Mucosa of gallbladder (tissue), 1 donor: ENCODE measurements at regions not wholly inside any gene's neighbourhood (a gene's known extent, or its start where the extent isn't known, plus 50 kb on each side); places are given as distances from the start of the nearest gene placed in this dataset.

ENCODE experiments used
- DNase-seq: peaks from one replicate; pipeline ENCODE4 v3.0.0-alpha.2; 2020; ENCODE audit warnings: low spot score
- donor health status: DM: no; HTN: no; CAD: no.

- no peak for DNase-seq
Measured at GRCh38 chr1:83581747-83582146, 417.2 kb downstream of the TTLL7 start.

- DNase-seq = no peak
Measured at GRCh38 chr1:83574791-83575190, 424.1 kb downstream of the TTLL7 start.

GRCh38 chr1:83573776-83574175 is 425.2 kb downstream of the TTLL7 start:
- no peak for DNase-seq

- no peak for DNase-seq
Measured at GRCh38 chr1:83571536-83571935, 427.4 kb downstream of the TTLL7 start.

DNA sequence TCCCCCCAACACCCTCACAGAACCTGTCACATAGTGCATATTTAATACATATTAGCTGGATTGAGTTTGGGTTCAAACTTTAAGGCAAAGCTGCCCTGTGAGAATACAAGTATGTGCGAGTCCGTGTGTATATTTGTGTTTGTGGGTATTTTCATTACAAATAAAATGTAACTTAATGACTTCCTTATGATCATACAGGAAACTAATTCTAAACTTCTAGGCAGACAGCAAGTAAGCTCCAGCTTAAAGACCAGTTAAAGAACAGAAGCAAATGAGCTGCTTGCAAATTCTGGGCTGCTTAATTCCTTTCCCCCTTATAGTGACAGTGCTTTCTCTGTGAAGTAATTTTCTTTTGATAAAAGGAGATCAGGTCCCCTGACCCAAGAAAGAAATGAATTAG is 437.6 kb downstream of the TTLL7 start:
- no peak for DNase-seq

- DNase-seq = no peak
Measured at GRCh38 chr1:83559129-83559840, 439.6 kb downstream of the TTLL7 start.

DNA sequence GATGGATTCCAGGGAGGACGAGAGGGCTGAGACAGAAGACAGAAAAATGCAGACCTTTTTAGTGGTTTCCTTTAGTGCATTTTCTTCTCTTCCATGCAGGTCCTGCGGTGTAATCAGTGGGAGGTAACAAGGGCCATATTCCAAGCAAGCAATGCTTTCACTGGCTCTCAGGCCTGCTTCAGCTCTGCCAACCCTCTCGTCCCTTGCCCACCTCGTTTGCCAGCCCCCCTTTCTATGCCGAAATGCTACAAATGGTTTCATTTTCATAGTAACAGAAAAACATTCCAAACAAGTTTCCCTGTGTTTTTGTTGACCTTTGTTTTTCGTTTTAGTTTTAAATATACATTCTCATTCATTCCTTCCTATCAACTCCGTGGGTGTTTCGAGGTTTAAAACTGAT is 443.1 kb downstream of the TTLL7 start:
- DNase-seq = no peak

DNA sequence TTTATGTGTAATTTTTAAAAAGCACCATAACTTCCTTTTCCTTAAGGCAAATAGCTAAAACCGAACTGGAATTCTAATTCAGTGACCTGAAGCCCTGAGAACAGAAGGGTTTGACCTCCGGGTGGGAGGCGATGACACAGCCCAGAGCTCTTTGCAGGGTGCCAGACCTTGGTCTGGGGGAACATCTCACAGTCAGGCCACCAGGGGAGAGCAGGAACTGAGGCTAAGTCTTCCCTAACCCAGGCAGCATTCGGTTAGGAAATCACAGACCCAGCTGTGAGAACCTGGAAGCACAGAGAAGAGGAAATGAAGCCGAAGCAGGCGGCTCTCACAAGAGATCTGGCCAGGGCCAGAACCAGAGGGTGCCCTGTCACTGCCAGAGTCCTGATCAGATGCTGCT is 444.8 kb downstream of the TTLL7 start:
- no peak for DNase-seq

DNA sequence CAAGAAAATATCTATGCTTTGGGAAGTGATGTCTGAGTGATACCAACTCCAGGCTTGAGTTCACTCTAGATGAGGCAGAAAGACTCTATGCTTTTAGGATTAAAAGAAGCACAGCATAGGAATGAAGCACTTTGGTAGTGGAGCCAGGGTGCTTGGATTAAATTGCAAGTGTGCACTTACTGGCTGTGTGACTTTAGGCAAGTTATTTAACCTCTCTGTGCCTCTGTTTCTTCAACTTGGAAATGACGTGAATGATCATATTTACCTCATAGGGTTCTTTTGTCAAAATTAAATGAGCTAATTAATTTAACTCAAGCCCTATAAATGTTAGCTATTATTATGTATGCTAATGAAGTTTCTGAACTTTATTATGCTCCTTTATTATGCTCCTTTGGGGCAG is 446.1 kb downstream of the TTLL7 start:
- no peak for DNase-seq

DNA sequence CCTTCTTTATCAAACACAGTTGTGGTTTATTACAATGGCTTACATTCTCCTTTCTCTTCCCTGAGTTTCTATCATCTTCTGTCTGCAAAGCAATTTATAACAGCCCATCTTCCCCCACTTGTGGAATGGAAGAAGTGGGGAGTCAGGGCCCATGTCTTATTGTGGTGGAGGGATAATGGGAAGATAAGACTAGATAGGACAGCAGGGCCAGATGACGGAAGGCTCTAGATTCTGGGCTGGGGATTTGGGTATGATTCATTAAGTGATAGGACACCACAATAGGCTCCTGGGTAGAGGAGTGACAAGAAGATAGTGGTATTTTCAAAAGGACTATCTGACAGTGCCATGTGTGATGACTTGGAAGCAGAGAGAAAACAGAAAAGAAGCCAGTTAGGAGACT is 450.6 kb downstream of the TTLL7 start:
- no peak for DNase-seq

GRCh38 chr1:83547901-83548300 is 451.0 kb downstream of the TTLL7 start:
- no peak for DNase-seq

DNA sequence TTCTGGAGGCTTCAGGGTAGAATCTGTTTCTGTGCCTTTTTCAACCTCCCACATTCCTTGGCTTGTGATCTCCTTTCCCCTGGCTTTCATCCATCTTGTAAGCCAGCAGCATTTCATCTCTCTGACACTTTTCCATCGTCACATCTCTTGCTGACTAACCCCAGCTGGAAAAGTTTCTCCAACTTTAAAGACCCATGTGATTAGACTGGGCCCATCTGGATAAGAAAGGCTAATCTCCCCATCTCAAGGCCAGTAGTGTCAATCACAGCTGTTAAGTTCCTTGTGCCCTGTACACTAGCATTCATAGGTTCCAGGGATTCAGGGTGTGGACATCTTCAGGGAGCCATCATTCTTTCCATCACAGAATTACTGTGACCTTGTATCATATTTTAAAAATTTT is 452.1 kb downstream of the TTLL7 start:
- DNase-seq = no peak

DNA sequence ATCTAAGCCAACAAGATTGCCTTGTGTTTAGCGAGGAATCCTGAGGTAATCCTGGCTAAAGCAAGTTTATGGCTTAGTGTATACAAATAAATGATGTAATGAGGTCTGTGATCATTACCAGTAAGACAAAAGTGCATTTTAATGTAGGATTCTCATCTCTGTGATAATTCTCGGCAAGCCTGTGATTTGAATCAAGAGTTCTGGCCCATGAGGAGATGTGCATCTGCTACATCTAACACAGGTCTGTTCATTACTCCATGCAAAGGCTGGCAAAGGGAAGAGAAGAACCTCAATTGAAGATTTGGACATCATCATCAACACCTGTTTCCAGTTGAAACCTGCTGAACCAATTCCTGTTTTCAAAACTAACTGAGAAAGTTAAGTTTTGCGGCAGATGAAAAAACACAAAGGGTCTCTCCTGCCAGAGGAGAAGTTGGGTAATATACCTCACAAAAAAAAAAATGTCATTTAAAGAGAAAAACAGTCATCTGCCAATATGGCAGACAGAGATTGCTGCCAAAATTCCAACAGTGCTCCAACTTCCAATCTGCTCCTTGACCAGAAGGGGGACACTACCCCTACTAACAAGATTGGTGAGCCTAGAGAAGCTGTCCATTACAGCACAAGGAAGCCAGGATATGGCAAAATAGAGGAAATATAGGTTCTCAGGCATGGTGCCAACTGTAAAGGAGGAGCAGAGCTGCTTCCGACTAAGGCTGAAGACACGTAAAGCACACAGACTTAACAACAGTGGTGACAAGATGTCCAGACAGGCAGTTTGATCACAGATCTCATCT is 453.7 kb downstream of the TTLL7 start:
- no peak for DNase-seq

DNA sequence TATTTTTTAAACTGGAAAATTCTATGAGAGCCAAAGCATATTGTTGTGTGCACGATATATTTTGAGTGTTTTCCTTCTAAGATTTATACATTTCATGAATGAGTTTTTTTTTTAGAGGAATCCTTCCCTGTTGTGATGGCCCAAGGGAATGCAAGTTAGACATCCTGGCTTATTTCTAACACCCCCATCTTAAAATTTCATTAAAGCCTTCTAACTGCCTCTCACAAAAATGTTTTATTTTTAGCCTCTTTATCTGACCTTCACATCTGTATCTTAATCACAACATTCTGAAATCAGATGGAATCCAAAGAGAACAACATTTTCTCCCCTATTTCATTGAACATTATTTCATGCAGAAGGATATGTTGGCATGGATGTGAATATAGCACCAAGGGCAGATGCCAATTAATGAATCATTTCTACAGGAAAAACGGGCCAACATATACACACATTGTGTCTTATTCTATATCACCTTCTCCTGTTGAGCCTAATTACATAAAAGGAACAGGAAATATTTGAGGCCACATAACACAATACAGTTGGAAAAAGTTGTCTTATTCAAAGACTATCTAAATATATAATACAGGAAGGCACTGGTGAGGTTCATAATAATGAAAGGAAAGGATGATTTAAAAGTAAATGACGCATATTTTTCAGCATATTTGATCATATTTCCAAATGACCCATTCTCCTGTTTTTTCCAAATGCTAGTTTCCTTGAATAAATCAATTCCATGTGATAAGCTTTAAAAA is 455.5 kb downstream of the TTLL7 start:
- DNase-seq = no peak

DNA sequence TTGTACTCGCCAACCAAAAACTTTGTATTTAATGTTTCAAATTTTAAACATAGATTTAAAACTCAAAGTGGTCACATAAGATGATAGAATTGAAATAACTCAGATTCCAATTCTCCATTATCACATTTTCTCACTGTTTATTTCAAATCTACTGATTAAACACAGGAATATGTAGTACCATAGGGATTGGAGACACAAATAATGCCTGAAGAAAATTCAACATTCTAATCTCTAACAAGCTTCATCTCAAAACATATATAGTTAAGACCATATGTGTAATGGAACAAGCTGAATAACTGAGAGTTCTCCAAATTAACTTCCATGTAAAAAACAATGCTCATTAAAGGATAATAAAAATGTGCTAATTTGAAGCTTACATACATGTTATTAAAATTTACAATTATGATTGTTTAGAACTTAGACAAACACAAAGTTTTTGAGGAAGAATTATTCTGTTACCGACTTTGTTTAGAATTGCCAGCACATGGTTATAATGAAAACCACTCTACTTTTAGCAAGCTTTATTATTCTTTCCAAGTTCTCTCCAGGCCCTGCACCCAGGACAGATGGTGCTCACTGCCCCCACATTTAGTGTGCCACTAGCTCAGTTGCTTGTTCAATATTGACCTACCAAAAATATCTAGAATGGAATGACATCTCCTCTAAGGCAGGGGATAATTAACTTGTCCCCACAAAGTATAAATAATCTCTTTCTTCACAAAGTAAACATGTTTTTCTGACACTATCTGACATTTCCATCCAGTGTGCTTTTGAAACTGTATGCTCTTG is 467.2 kb downstream of the TTLL7 start:
- no peak for DNase-seq

DNA sequence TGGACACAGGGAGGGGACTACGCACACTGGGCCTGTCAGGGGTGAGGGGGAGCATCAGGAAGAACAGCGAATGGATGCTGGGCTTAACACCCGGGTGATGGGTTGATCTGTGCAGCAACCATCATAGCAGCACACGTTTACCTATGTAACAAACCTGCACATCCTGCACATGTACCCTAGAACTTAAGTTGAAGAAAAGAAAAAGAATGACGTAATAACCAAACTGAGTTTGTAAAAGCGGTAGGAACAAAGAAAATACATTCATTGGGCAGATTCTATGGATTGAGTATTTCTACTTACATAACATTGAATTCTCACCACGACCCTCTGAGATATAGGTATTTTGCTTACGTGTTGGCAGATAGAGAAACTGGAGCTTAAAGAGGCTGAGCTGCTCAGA is 468.4 kb downstream of the TTLL7 start:
- no peak for DNase-seq

DNA sequence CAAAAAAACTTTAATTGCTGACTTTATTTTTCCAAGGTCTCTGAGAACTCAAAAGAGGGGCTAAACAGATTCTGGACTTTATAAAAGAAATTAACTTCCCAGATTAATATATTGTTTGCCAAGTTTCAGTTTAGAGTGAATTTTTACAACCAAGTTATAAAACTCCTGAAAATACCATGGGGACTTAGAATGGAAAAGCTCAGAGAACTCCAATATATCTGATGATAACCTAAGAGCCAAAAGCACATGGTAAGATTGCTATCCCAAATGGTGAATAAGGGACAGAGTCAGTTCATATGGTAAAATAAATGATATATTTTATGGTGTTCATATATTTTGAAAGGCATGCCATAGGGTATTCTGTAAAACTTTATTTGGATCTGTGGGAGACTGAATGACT is 470.9 kb downstream of the TTLL7 start:
- DNase-seq = no peak

- no peak for DNase-seq
Measured at GRCh38 chr1:83520797-83521196, 478.1 kb downstream of the TTLL7 start.

DNA sequence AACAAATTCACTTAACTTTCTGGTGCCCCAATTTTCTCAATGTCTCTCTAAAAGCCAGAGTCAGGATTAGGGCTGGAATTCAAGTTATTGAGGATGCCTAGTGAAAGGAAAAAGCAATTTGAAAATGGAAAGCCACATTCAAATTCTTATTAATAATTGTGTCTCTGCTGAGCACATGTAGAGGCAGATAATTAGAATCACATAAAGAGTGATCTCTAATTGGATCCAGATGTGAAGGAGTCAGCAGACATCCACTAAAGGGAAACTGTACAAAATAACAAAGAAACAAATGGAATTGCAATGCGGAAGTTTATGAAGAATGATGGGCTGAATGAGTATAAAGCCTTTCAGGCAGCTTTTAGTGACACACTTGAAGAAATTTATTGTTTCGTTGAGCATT is 482.6 kb downstream of the TTLL7 start:
- no peak for DNase-seq

DNA sequence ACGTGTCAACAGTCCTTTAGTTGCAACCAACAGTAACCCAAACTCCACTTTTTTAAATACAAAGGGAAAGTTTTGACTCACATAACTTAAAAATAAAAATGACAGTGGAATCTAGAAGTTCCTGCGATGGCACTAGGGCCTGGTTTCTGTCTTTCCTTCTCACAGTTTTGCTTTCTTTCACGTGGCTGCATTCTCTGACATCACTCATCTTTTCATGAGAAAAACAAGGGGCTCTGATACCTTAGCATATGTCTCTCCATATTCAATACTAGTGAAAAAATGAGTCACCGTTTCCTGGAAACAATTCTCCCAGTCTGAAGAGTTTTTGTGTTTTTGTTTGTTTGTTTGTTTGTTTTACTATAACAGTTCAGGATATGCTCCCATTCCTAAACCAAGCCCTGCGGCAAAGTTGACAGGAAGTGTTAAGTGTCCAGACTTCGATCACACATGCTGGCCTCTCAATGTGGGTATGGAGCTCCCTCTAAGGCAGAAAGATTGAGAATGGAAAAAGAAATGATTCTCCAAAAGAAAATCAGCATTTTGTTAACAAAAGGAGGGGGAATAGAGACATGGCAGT is 483.3 kb downstream of the TTLL7 start:
- no peak for DNase-seq

DNA sequence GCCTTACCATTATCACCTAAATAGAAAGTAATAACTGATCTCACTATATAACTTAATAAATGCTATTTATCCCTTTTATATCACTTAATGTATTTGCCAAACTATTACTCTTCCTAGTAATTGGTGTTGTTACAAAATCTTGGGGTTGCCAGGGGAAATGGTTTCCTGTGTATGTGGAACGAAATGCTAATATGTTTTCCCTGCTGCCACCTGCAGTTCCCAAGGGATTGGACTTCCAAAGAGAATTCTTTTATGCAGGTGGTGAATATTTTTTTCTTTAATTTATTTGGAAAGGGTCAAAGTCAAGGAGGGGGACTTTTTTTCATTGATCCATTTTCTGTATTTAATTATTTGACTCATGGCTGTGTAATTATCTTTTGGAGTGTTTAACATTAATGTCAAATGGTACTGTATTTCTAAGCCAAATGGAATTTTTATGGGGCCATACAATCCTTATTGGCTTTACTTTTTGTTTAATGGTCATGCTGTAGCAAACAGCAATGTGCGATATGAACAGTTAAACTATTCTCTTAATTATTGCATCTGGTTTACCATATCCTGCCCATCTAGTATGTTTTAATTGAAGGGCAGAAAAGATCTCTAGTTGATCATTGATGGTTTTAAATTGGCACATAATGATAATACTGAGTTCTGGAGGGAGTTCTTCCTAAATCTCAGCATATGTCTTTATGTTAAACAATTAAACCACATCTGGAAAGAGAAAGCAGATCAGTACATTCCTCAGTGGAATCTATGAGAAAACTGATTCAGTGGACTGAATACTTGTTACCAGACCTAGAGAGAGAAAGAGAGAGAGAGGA is 486.3 kb downstream of the TTLL7 start:
- DNase-seq = no peak
